ENCODE measurements at regions not wholly inside any gene's neighbourhood (a gene's known extent, or its start where the extent isn't known, plus 50 kb on each side); places are given as distances from the start of the nearest gene placed in this dataset.
"Not testable (repeated sequence)": the region's sequence is repeated elsewhere in the genome, so short reads cannot be mapped to it uniquely, and the experiment has no call there.

DNA sequence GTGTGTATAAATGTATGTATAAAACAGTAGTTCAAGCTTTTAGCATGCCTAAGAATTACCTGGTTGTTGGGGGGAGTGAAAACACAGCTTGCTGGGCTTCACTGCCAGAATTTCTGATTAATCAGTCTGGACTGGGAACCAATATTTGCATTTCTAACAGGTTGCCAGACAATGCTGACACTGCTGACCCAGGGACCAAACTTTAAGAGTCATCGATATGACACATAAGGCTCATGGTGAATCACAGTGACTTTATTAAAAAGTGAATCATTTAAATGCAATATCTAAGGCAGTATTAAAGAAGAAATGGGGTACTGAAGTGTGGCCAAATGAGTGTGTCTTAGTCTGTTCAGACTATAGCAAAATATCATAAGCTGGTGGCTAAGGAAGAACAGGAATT lies 195.9 kb upstream of the DTNA start:
- Mint-ChIP-seq H3K9me3 (peaks cover 3% of the 10 kb centered on the region), H3K36me3 (ENCODE audit: low read depth) (no peaks in the 10 kb centered on the region), H3K4me3 (no peak overlapping the region), H3K27ac (no peak overlapping the region), H3K4me1 (no peaks in the 10 kb centered on the region), H3K27me3 (no peaks in the 10 kb centered on the region)
- DNase-seq (no peak), ATAC-seq (no peak)

DNA sequence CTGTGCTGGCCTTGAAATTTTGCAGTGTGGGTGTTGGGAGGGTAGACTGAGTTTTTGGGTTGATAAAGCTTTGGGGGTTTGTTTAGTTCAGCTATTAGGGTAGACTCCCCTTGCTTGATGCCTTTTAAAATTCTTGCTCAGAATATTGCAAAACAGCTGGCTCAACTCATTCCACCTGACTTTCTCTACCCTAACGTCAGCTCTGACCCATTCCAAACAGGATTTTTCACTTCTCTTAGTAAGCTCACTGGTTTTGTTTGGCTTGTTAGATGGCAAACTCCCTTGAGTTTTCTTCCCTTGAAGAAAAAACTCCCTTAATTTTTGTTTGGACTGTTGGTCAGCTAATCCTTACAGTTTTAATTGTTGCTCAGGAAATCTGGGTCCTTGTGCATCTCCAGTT lies 195.1 kb upstream of the DTNA start:
- peaks cover 3% of the 10 kb centered on the region for H3K9me3 Mint-ChIP-seq
- no peaks in the 10 kb centered on the region for H3K27me3 Mint-ChIP-seq
- H3K4me3 Mint-ChIP-seq: no peak overlapping the region
- no peaks in the 10 kb centered on the region for H3K4me1 Mint-ChIP-seq
- H3K36me3 Mint-ChIP-seq (ENCODE audit: low read depth): no peaks in the 10 kb centered on the region
- ATAC-seq (no peak), DNase-seq (no peak)
- no peak overlapping the region for H3K27ac Mint-ChIP-seq

DNA sequence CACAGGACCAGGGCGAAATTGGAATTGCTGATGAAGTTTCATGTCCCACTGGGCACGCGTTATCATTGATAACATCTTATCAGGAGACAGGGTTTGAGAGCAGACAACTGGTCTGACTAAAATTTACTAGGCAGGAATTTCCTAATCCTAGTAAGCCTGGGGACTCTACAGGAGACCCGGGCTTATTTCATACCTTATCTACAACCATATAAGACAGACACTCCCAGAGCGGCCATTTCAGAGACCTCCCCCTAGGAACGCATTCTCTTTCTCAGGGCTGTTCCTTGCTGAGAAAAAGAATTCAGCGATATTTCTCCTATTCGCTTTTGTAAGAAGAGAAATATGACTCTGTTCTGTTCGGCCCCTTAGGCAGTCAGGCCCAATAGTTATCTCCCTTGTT lies 193.7 kb upstream of the DTNA start:
- not testable (repeated sequence) for H3K27me3 Mint-ChIP-seq; DNase-seq; ATAC-seq; H3K4me3 Mint-ChIP-seq; H3K9me3 Mint-ChIP-seq; H3K36me3 Mint-ChIP-seq (ENCODE audit: low read depth); H3K4me1 Mint-ChIP-seq; H3K27ac Mint-ChIP-seq

DNA sequence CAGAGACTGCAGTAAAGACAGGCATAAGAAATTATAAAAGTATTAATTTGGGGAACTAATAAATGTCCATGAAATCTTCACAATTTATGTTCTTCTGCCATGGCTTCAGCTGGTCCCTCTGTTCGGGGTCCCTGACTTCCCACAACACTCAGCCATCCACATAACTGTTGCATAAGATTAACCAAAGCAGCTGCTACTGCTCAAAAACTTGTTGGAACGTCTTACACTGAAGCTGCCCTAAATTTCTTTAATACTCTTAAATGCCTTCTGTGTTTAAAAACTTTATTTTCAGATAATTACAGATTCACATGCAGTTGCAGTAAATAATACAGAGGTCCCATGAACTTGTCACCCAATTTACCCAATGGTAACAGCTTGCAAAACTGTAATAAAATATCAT lies 193.1 kb upstream of the DTNA start:
- not testable (repeated sequence) for H3K36me3 Mint-ChIP-seq (ENCODE audit: low read depth); ATAC-seq; H3K4me1 Mint-ChIP-seq; H3K4me3 Mint-ChIP-seq; DNase-seq; H3K27ac Mint-ChIP-seq; H3K9me3 Mint-ChIP-seq; H3K27me3 Mint-ChIP-seq

DNA sequence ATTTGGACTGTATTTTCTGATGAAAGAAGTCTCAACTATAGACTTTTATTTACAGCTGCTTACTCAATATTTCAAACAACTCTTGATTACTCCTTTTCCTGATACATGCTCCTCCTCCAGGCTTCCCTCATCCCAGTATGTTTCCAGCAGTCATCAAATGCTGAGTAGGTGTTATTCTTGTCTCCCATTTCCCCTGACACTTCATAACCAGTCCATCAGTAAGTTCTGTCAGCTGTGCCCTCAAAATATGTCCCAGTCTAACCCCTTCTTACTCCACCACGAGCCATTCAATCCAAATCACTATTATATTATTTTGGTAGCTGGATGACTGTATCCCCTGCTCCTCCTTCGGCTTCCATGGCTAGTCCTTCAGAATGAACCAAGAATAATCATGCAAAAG lies 189.1 kb upstream of the DTNA start:
- ATAC-seq (no peak), DNase-seq (no peak)
- H3K27me3 Mint-ChIP-seq: no peaks in the 10 kb centered on the region
- H3K4me3 Mint-ChIP-seq: no peak overlapping the region
- no peaks in the 10 kb centered on the region for H3K9me3 Mint-ChIP-seq
- H3K27ac Mint-ChIP-seq: no peak overlapping the region
- H3K4me1 Mint-ChIP-seq: no peaks in the 10 kb centered on the region
- H3K36me3 Mint-ChIP-seq (ENCODE audit: low read depth): no peaks in the 10 kb centered on the region

DNA sequence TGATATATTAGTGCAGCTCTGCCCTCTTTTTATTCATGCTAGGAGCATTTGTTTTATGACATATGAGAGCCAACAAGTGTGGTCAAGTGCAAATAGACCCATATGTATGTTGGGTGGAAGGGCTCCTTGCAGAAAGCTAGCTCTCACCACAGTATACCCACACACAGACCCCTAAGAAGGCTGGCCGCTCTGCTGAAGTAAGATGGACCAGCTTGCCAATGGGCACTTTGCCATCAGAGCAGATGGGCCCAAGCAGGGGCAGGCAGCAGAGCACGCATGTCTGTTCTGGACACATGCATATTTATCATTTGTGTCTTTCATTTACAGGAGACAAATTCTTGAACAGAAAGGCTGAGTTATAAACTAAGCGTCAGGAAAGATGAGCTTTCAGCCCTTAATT lies 187.5 kb upstream of the DTNA start:
- H3K27me3 Mint-ChIP-seq: no peaks in the 10 kb centered on the region
- no peak overlapping the region for H3K4me3 Mint-ChIP-seq
- H3K4me1 Mint-ChIP-seq: no peaks in the 10 kb centered on the region
- ATAC-seq: no peak
- no peak for DNase-seq
- H3K36me3 Mint-ChIP-seq (ENCODE audit: low read depth): no peaks in the 10 kb centered on the region
- H3K9me3 Mint-ChIP-seq: no peaks in the 10 kb centered on the region
- H3K27ac Mint-ChIP-seq: no peak overlapping the region

DNA sequence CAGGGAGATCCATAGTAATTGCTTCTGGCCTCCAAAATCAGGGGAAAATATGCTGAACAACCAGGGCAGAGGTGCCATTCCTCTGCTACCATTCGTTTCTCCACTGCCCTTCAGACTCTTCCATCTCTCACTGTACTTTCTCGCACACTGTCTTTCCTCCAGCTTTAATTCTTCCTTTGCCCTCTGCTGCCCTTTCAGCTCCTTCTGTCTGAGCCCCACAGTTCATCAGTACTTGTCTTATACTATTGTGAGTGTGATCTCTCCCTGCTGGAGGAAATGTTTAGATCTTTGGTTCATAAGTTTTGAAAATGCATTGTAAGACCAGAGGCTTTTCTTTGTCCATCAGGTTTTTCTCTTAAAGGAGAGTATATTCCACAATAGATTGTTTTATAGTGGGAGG lies 184.9 kb upstream of the DTNA start:
- DNase-seq (no peak), ATAC-seq (no peak)
- Mint-ChIP-seq H3K27me3 (no peaks in the 10 kb centered on the region), H3K4me3 (no peak overlapping the region), H3K36me3 (ENCODE audit: low read depth) (no peaks in the 10 kb centered on the region), H3K27ac (no peak overlapping the region), H3K9me3 (no peaks in the 10 kb centered on the region), H3K4me1 (no peaks in the 10 kb centered on the region)

DNA sequence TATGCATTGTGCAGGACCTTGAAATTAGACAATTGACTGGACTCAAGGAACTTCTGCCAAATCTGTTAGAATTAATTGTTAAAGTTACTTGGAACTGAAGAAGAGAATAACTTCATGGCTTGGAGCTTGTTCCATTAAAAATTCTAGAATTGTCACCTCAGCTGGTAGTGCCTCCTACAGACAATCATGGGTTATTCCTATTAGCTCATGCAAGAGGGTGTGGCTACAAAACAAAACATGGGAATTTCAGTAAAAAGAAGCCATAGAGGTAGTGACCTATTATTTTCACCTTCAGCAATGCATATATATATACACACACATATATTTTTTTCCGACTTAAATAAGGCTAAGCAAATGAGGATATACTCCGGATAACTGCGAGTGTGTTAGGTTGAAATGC lies 181.9 kb upstream of the DTNA start:
- Mint-ChIP-seq H3K4me1 (no peaks in the 10 kb centered on the region), H3K27me3 (no peaks in the 10 kb centered on the region), H3K4me3 (no peak overlapping the region), H3K27ac (no peak overlapping the region), H3K36me3 (ENCODE audit: low read depth) (no peaks in the 10 kb centered on the region), H3K9me3 (no peaks in the 10 kb centered on the region)
- DNase-seq (no peak), ATAC-seq (no peak)

DNA sequence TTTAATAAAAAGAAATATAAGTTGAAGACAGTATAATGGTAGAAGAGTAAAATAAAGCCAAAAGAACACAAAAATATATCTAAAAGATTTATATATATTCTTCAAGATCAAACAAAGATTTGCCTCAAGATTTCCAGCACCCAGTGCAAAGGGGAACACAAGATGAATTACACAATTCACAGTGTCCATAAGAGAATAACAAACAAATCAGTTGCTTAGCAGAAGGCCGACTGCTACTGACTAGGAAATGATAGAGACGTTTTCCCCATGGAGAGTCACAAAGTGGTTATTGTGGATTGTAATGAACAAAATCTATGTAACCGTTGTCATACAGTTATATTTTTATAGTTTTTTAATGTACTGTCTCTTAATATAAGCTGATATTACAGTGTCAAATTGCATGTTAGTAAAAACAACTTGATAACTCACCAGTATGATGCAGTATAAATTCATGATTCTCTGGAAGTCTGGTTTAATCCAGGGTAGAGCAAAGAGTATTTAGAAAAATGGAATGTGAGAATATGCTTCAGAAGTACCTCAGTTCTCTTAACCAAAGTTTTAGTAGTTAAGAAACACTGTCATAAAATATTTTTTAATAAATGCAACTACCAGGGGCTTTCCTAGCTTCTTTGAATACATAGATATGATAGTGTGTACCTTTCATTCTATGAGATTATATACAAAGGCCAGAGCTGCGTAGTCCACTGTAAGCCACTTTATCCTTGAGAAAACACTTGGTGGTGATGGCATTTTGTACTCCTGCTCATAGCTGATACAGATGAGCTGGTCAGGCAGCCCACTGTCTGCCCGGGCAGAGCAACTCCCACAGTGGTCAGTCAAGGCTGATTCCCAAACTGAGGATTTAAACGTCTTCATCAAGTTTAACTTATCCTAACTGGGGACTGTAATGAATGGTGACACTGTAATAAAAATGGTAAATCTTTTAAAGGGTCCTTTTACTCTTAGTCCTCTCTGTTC lies 180.5 kb upstream of the DTNA start:
- H3K36me3 Mint-ChIP-seq (ENCODE audit: low read depth): no peaks in the 10 kb centered on the region
- DNase-seq: no peak
- no peaks in the 10 kb centered on the region for H3K4me1 Mint-ChIP-seq
- H3K9me3 Mint-ChIP-seq: peaks cover 4% of the 10 kb centered on the region
- no peaks in the 10 kb centered on the region for H3K27me3 Mint-ChIP-seq
- no peak overlapping the region for H3K4me3 Mint-ChIP-seq
- no peak for ATAC-seq
- H3K27ac Mint-ChIP-seq: no peak overlapping the region

DNA sequence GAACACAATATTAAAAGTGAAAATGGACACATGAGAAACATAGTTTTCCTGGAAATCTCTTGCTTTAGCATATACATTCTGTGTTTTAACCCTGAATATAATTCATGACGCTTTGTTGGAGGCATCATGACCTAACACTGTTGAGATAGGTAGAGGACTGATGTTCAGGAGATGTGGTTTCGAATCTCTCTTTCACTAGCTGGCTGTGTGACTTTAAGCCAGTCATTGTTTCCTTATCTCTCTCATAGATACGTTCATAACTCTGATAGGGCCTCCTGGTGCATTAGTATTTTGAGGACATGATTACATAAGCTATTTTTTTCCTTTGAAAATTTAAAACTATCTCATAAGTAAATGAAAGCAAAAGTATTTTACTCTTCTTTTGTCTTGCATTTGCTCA lies 179.0 kb upstream of the DTNA start:
- no peak for ATAC-seq
- DNase-seq: no peak
- Mint-ChIP-seq H3K4me1 (no peaks in the 10 kb centered on the region), H3K27me3 (no peaks in the 10 kb centered on the region), H3K27ac (no peak overlapping the region), H3K9me3 (peaks cover 4% of the 10 kb centered on the region), H3K36me3 (ENCODE audit: low read depth) (no peaks in the 10 kb centered on the region), H3K4me3 (no peak overlapping the region)

DNA sequence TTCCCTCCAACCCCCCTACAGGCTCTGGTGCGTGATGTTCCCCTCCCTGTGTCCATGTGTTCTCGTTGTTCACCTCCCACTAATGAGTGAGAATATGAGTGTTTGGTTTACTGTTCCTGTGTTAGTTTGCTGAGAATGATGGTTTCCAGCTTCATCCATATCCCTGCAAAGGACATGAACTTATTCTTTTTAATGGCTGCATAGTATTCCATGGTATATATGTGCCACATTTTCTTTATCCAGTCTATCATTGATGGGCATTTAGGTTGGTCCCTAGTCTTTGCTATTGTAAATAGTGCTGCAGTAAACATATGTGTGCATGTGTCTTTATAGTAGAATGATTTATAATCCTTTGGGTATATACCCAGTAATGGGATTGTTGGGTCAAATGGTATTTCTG lies 175.5 kb upstream of the DTNA start:
- not testable (repeated sequence) for H3K9me3 Mint-ChIP-seq, ATAC-seq, H3K27ac Mint-ChIP-seq

DNA sequence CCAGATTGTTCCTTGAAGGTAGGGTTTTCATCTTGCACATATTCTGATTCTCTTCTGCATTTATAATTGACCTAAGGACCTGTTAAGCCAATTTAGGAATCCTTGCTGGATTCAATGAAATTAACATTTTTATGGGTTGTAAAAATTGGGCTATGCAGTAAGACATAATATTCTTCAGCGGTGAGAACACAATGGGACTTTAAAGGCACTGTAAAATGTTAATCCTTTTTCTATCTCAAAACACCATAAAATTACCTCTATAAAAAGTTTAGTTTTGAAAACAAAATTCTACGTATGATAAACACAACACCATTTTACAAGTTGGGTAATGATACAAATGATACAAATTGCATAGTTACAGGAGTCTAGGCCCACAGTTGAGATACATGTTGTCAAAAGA lies 169.2 kb upstream of the DTNA start:
- Mint-ChIP-seq H3K27ac (no peak overlapping the region), H3K9me3 (no peaks in the 10 kb centered on the region), H3K27me3 (no peaks in the 10 kb centered on the region), H3K36me3 (ENCODE audit: low read depth) (no peaks in the 10 kb centered on the region), H3K4me3 (no peak overlapping the region), H3K4me1 (no peaks in the 10 kb centered on the region)
- DNase-seq (no peak), ATAC-seq (no peak)

More for the DNA sequence above, 175.5 kb upstream of the DTNA start:
- H3K27me3 Mint-ChIP-seq; H3K4me3 Mint-ChIP-seq; H3K4me1 Mint-ChIP-seq; DNase-seq; H3K36me3 Mint-ChIP-seq (ENCODE audit: low read depth): not testable (repeated sequence)

DNA sequence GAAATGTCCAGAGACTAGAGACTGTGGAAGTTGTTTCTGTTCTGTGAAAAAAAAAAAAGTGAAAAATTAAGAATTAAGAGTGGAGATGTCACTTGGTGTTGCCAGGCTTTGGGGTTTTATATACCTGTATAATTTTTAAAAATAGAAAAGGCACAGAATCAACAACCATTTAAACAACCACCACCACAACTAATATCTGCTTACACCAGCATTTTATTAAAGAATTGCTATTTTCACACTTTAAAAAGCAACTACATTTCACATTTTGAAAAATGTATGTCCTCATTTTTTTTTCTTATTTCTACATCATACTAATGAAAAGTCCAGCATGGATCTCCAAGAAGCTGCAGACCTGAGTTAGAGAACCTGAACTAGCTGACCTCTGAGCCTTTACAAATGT lies 167.5 kb upstream of the DTNA start:
- Mint-ChIP-seq H3K27me3 (no peaks in the 10 kb centered on the region), H3K27ac (no peak overlapping the region), H3K4me1 (no peaks in the 10 kb centered on the region), H3K9me3 (no peaks in the 10 kb centered on the region), H3K36me3 (ENCODE audit: low read depth) (no peaks in the 10 kb centered on the region), H3K4me3 (no peak overlapping the region)
- DNase-seq (no peak), ATAC-seq (no peak)

DNA sequence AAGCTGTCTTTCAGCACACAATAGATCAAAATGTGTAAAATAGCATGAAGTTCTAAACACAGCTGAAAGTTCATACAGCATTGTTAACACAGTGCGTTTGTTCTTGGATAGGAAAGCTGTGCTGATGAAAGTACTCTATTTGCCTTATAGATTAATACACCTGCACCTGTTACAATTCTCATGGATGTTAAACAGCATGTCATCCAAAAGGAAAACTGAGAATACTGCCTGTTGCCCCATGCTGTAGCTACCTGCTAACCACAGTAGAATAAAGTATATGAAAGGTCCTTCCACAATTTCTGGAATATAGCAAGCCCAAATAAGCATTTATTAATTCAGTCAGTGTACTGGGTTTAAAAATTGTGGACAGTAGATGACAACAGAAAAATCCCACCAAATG lies 166.7 kb upstream of the DTNA start:
- Mint-ChIP-seq H3K4me3 (no peak overlapping the region), H3K27ac (no peak overlapping the region), H3K27me3 (no peaks in the 10 kb centered on the region), H3K4me1 (no peaks in the 10 kb centered on the region), H3K9me3 (no peaks in the 10 kb centered on the region), H3K36me3 (ENCODE audit: low read depth) (no peaks in the 10 kb centered on the region)
- ATAC-seq: no peak
- DNase-seq: no peak

DNA sequence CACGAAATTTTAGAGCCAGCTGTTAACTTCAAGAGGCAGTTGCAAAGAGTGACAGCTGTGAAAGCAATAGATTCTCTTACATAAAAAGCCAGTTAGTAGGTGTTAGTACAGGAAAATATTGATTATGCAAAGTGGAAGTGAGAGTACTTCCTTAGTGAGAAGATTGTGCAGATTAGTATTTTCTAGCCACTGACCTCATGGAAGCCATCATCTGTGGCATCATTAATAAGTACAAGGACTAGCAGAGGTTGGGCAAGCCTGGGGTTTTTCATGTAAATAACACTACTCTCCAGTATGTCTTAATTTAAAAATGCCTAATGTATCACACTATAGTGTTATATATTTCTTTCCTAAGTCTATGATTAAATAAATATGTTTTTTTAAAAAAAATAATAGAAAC lies 166.2 kb upstream of the DTNA start:
- ATAC-seq: no peak
- H3K4me3 Mint-ChIP-seq: no peak overlapping the region

DNA sequence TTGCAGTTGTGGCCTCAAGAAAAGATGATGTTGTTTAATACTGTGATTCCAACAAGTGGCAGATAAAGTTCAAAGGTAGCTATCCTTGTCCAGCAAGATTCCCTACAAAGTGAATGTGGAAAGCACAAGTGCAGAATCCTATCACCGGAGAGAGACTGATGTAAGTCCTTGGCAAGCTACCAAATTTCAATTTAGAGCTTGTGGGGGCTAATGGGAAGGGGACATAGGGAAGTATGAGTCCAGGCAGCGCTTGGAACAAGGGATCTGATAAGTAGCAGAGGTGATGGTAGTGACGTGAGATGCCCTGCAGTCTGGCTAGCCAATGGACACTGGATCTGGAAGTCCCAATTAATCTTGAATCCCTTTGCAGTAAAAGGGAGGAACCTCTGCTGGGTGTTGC lies 165.2 kb upstream of the DTNA start:
- Mint-ChIP-seq H3K27ac (no peak overlapping the region), H3K36me3 (ENCODE audit: low read depth) (no peaks in the 10 kb centered on the region), H3K27me3 (no peaks in the 10 kb centered on the region), H3K9me3 (no peaks in the 10 kb centered on the region), H3K4me3 (no peak overlapping the region), H3K4me1 (no peaks in the 10 kb centered on the region)
- no peak for DNase-seq
- ATAC-seq: no peak

More for the DNA sequence above, 166.2 kb upstream of the DTNA start:
- H3K9me3 Mint-ChIP-seq: no peaks in the 10 kb centered on the region
- no peaks in the 10 kb centered on the region for H3K4me1 Mint-ChIP-seq
- DNase-seq: no peak
- H3K36me3 Mint-ChIP-seq (ENCODE audit: low read depth): no peaks in the 10 kb centered on the region
- no peak overlapping the region for H3K27ac Mint-ChIP-seq
- no peaks in the 10 kb centered on the region for H3K27me3 Mint-ChIP-seq

Data from activated naive CD8-positive, alpha-beta T cell treated with anti-CD3 and anti-CD28 coated beads, Interleukin-2, amount 50 U/mL, for 24 hours (primary cell).